GM21381 (cell line): ENCODE measurements at regions not wholly inside any gene's neighbourhood (a gene's known extent, or its start where the extent isn't known, plus 50 kb on each side); places are given as distances from the start of the nearest gene placed in this dataset.
"Not testable (repeated sequence)": the region's sequence is repeated elsewhere in the genome, so short reads cannot be mapped to it uniquely, and the experiment has no call there.

ENCODE experiments used
- ATAC-seq: cut with Tn5 transposase; IDR thresholded peaks from one replicate; pipeline ENCODE4 v1.9.1; 2021; ENCODE audit warnings: mild to moderate bottlenecking, moderate library complexity; ENCODE audit not compliant: unreplicated experiment

DNA sequence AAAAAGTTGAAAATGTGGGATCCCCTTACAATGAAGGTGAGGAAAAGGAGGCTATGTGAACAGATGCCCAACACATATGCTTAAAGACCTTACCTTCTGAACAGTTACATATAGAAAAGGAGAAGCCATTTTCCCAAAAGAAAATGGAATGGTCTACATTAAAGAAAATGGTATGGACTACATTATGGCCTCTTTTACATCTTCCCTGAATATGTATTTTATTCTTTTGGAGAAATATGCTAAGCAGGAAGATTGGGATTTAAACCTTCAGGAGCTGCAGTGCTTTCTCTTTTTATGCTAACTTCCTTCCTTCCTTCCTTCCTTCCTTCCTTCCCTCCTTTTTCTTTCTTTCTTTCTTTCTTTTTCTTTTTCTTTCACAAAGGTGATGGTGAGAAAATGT lies 155.4 kb downstream of the SEC23IP start:
- ATAC-seq, result no peak

DNA sequence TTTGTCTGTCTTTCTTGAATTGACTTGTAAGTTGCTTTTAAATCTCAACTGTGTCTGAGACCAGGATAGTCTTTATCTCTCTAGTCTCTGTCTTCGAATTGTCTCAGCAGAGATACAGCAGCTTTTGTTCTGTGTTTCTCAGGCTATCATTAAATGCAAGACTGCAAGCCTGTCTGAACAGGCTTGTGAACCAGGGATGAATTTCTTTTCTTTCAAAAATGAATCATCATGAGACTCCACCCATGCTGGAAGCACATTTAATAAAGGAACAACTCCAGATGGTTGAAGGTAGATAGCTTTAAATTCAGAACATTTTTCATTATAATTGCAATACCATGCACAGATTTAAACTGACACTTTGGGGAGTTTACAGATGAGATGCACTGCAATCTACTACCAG lies 155.9 kb downstream of the SEC23IP start:
- ATAC-seq, result no peak

DNA sequence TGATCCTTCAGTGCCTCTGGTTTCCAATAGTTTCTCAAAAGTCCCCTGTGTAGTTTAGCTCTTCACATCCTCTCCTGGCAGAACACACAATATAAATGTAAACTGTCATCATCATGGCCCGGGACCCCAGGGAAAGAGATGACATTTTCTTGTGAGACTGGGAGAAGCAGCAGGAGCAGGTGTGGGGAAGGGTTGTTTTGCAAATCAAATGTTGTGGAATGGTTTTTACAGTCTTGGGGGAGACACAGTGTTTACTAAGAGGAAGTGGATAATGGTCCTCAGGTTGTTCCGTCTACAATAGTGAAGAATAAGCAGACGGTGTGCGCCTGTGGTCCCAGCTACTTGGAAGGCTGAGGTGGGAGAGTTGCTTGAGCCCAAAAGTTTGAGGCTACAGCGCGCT lies 159.1 kb downstream of the SEC23IP start:
- no peak for ATAC-seq

DNA sequence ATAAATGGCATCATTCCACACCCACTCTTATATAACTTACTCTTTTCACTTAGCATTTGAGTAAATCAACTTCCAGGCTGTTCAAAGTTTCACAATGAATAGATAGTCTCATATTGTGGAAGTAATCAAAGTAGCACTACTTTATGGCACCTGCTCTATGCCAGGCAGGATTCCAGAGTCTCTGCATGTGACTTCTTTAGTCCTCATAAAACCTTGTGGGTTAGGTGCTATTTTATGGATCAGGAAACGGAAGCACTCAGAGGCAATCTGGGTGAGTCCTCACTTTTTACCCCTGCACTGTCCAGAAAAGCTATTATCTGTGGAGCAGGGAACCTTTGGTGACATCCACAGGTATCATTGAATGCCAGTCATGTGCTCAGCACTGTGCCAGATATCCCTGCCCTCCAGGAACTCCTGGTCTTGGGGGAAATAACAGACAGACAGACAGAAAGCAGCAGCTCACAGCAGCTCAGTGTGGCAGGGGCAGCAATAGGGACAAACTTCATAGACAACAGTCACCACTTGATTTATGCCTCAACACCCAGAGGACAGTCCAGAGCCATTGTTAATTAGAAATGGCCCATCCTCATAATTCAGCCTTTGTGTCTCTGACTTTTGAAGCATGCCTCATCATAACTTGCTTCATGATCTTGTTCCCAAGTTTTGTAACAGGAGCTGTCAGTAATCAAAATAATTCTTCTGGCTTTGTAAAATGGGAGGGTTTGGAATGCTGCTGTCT lies 160.6 kb downstream of the SEC23IP start:
- ATAC-seq, result no peak

DNA sequence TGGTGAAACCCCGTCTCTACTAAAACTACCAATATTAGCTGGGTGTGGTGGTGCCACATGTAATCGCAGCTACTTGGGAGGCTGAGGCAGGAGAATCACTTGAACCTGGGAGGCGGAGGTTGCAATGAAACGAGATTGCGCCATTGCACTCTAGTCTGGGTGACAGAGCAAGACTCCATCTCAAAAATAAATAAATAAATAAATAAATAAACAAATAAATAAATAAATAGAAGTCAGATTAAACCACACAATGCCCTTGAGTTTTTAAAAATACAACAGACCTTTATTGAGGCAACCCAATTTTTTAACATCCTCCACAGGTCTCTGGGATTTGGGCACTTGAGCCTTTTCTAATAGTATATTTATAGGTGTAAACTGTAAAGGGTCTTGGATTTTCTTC lies 167.3 kb downstream of the SEC23IP start:
- ATAC-seq, result not testable (repeated sequence)

DNA sequence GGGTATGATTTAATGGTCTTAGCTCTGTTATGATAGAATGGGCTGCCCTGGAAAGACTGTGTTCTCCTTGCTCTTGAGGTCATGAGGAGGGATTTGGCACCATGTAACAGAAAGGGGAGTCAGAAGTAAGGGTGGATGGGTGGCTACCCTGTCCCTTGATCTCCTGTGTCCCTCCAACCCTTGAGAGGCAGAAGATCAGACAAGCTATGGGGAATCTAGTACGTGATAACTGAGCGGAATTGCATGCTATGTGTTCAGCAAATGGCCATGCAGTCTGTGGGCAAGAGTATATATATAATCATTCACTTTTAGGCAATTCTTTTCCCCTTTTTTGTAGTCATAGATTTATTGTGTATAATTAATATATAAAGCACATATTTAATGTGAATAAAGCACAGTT lies 174.9 kb downstream of the SEC23IP start:
- ATAC-seq, result no peak

DNA sequence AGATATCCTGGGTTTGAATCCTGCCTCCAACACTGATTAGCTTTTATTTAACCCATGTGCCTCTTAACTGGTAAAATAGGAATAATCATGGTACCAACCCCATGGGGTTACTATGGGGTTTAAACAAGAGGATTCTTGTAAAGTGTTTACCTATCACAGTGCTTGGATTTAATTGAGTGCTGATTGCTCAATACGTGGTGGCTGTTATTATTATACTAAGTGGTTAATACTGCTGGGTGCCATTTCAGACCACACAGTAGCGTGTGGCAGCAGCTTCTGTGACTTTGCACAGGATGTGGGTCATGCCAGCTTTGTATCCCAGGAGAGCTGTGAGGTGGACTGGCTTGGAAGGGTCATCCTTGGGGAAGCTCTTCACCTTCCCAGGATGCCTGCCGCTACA lies 177.2 kb downstream of the SEC23IP start:
- no peak for ATAC-seq

DNA sequence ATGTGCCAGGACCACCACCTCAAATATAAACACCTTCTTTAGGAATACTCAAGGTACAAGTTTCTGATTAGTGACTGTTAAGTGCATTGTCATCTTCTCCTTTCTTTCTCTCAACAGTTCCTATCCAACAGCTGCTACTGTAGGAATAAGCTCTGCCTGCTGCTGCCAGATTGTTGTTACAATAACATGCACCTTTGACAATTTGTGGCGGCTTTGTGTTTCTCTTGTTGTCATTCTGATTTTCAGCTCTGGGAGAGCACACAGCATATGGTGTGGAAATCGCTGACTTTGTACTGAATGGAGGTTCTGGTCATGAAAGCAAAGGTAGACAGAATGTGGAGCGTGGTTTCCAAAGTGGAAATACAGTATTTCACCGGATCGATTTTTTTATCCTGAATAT lies 182.8 kb downstream of the SEC23IP start:
- no peak for ATAC-seq

DNA sequence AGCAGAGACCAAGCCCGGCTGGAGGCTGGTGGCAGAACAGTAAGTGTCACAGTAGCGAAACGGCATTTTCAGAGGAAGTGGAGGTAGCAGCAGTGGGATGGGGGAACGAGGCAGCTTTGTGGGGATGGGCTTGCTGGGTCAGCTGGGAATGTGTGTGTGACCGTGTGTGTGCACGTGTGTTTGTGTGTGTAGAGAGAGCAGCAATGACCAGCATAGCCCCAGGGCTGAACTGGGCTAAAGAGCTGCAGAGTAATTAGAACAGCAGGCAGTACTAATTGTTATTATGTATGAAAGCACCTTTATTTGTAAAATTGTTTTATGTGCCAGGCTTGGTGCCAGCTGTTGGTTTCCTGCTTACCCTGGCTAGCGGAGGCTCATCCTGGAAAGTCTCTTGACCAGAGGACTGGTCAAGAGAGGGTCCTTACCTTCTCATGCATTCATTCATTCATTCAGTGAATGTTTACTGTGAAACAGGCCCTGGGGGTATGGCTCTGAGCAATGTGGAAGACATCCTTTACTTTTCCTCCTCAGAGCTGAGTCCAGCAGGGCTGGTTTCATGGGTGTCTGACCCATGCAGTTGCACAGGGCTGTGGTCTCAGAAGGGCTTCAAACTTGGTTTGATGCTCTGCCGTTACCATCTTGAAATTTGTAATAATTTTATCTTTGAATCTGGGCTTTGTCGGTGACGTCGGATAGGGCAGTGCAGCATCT lies 184.6 kb downstream of the SEC23IP start:
- ATAC-seq, result no peak

DNA sequence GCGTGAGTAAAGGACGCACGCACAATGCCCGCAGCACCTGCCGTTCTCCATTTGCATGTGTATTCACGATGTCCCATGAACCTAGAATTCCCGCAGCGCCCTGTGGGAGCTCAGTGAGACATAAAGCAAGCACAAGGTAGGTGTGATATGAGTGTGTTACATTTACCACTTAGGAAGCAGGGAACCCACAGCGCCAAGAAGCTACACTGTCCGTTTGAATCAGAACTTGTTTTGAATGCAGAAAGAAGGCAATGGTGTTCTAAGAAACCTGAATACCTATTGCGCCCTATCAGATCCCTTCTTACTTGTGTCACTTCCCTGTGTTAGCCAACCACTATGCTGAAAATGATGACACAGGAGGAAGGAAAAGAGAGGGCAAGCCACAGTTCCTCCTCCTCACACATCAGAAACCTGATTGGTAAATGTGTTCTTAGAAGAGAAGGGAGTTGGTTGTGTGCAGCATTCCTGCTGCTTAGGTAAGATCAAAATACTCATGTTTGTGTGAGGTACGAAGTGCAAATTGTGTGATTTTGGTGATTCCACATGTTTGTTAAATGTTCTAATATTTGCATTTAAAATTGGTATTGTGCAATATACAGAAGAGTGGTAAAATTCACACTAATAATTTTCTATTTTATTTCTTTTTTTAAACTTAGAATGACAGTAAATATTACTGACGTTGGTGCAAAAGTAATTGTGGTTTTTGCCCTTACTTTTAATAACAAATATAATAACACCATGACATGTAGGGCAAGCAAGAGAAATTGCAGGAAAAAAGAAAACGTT lies 185.4 kb downstream of the SEC23IP start:
- ATAC-seq, result no peak

DNA sequence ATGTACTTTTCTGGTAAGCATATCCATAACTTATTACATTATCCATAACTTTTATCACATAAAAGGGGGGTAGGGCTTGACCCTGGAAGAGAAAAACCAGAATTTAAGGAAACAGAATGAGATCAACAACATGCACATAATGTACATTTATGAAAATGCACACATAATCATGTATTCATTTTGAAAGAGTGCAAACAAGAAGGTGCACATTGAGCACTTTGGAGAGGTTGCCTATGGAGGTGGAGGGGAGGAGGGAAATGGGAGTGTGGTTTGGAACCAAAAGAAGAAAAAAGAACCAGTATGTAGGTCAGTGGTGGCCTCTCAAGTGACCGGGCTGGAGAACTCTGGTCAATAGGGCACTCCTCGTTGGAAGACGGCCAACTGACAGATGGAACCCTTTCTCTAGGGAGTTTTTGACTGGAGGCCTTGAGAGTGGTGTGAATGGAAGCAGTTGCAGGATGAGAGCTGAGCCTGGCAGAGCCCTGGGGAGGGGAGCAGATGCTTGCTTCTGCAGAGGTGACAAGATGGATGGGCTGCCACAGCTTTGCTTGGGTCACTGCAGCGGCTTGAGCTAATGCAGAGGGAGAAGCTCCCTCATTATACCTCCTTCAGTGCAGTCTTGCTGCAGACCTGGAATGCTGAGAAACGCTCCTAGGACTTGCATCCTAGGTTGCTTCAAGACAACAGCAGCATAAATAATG lies 192.7 kb downstream of the SEC23IP start:
- ATAC-seq, result no peak

DNA sequence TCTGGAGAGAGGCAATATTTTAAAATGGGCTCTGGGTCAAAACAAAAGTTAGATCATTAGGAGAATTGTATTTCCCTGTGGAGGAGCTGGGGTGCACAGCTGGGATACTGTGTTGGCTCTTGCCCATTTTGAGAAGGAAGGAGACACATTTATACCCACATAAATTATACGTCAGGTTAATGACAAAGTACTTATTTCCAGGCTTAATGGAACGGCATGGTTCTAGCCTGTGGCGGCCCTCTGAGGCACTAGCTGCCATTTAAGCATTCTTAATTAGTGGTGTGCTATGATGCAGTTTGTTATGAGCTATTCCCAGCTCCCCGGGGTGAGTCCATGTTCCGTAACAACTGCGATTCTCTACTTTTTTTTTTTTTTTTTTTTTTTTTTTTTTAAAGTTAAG lies 193.5 kb downstream of the SEC23IP start:
- no peak for ATAC-seq

DNA sequence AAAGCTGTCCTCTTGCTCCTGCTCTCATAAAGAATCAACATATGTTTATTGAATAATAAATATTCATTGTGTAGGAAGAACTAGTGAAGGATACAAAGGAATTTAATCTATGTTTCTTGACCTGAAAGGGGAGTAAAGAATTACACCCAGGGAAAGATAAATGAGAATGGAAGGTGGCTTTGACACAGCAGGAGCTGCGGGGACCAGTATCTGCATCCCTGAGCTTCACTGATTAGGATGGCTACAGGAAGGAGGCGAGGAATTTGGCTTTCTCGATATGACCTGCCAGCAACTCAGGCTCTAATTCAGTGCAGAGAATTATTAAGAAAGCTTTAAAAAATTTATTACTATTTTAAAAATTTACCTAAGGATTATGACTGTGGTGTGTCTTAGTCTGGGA lies 194.6 kb downstream of the SEC23IP start:
- ATAC-seq, result no peak

DNA sequence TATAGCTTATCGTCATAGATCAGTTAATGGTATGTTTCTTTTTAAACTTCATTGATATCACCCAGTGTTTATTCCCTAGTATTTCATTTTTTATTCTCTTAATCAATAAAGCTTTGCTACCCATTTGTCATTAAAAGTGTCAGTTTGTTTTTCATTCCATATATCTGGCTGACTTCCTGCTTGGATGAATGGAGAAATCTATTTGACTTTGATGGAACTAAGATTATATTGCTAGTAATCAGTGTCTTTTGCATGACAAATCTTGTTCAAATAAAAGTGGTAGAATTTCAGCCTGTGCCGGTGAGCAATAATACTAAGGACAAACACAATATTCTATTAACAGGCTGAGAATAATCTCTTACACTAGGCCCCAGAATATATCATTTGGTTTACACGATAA lies 203.3 kb downstream of the SEC23IP start:
- ATAC-seq, result no peak

DNA sequence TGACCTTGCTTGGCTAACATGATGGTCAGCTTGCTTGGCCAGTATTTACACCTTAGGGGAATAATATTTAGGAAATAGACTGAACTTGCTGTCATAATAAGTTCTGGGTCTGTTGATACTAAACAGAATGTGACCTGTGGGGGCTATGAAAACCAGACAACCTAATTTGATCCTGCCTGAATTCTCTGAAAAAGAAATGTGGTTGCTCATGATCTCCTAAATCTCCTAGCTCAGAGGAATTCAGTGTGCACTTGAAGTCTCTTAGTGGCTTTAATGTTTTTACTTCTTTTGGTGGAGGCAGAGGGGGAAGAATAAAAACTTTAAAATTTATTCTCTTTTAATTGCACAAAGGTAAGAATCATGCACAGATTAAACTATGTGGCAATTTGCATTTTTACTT lies 205.2 kb downstream of the SEC23IP start:
- ATAC-seq, result no peak

DNA sequence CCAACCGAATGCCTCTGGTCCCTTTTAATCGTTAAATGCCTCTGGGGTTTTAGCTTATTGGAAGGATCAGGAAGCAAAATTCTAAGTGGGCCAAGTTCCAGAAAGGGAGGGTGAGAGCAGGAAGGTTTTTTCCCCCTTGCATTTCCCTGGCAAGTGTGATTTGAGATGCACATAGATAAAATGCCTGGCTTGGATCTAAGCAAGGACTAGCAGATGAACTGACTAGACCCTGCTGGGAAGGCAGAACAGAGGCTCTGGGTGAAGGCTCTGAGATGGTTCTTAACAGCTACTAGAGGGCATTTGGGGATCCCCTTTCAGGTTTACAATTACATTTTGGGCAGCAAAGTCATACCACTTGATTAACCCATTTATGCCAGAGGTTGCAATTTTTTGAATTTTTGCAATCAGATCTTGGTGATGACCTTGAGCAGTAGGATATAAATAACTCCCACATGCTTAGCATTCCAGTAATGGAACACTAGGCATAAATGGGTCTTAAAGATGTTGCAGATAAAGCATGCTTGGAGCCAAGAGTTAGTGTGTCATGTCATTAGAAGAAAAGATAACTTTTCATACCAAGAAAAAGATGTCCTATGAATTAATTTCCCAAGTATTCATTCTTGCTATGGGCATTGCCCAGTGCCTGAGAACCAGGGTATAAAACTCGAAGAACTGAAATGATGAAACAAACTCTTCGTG lies 205.9 kb downstream of the SEC23IP start:
- ATAC-seq, result no peak

DNA sequence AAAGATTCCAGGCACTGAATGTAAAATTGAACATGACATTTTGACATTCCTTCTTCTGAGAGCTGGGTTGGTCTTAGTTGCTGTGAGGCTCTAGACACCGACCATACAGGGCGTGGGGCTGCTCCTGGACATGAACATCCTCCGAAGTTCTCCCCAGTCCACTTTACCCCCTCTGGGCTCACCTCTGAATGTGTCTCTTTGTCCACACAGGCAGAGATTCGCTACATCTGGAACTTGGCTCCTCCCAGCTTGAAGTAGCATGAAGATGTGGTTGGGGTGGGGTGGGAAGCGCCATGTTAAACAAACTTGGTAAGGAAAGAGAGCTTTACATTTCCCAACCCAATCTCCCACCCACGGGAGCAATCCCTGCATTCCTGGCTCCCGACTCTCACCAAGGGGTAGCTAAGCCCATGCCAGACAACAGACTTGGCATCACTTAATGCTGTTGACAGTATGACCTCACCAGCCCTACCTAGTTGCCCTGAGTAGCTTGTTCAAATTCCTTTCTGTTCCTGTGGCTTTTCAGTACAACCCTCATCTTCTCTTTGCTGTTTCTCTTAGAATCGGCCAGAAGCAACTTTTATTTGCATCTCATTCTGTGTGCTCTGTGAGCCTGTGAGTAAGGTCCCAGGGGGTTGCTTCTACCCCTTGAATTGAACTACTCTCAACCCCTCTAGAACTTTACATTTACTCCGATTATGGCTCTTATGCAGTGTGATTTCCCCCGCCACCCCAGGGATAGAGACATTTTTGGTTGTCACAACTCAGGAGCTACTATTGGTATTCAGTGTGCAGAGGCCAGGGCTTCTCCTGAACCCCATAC lies 211.4 kb downstream of the SEC23IP start:
- ATAC-seq, result no peak

DNA sequence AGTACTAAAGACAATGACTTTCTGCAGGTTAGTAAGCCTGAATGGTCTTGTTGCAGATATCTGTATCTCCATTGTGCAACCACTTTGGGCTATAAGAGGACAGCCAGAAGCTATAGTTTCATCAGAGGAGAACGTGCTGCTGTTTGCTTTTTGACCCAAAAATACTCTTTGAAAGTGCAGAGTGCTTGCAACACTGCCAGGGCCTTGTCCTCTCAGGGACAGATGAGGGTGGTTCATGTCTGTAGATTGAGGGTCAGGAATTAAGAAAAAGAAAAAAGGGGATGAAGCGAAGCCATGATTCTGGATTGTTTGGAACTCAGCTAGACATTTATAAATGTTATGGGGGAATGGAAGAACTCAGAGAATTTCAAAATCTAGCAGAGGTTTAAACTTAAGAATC lies 212.5 kb downstream of the SEC23IP start:
- ATAC-seq, result no peak

DNA sequence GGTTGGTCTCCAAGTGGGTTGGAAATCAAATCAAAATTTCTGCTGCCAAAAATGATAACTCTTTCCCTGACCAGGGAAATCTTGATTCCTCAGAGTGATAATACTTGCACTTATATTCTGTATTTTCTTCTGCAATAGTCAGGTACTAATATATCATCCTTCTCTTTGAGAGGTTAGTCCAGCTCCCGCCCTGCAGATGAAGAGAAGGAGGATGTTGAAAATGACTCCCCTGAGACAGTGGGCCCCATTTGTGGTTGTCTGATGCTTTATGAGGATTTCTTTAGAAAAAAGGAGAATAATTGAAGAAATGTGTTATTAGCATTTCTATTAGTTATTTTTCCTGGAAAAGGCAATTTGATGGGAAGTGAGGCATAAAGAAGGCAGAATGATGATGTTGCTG lies 213.0 kb downstream of the SEC23IP start:
- ATAC-seq, result no peak

DNA sequence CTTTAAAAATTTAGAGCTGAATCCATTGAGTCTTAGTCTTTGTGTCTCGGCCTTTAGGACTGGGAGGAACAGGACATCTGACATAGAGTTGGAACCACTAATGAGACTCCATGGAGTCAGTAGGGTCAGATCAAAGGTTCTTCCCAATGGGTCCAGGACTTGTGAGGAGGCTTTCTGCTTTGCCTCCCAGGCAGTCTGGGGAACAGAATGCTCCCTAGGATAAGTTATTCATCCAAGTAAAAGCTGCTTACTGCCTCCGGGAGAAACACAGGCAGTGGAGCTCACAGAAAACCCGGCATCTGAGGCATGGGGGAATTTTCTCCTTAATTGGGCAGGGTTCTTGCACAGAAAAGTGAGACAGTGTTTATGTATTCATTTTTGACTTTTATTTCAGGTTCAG lies 216.4 kb downstream of the SEC23IP start:
- ATAC-seq, result no peak
